Esophagus muscularis mucosa (tissue), 4 donors: ENCODE measurements at regions not wholly inside any gene's neighbourhood (a gene's known extent, or its start where the extent isn't known, plus 50 kb on each side); places are given as distances from the start of the nearest gene placed in this dataset.

Experiments
- EP300 ChIP-seq: sonication (generic); formaldehyde crosslinking; IDR thresholded peaks from one replicate; pipeline ENCODE4 v1.6.1; 2017; ENCODE audit warnings: antibody characterized with exemption
- POLR2AphosphoS5 ChIP-seq, 2 donors: sonication (generic); formaldehyde crosslinking; IDR thresholded peaks; one replicate each; pipeline ENCODE4 v1.6.1; 2017; ENCODE audit warnings: antibody characterized with exemption in 2 of 2
- TF ChIP-seq, protein P1 (sequence below), 3 experiments: fragments of 200-600 bp in 2 of 3; fragments of 450-650 bp in 1 of 3; sonication (generic) in 2 of 3; IDR thresholded peaks; one replicate each; pipeline ENCODE4 v1.5.1; 2017 to 2019; ENCODE audit warnings: antibody characterized with exemption in 3 of 3, mild to moderate bottlenecking in 2 of 3, moderate library complexity in 1 of 3

DNA sequence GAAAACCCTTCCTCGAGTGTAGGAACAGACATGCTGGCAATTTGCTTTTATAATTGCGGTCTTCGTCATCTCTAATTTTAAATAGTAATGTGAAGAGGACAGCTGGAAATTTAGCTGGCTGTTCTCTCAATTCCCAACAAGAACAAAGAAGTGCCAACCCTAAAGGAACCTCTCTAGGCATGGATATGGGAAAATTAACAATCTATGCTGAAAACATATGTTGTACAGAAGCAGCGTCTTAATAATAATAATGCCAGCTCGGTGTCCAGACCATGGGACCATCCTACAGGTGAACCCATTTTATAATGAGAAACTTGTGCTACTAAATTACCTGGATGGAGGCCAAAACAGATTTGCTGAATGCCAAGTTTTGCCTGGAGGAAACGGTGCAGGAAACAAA is 641.4 kb upstream of the MGMT start:
- TF ChIP-seq, protein P1, sequence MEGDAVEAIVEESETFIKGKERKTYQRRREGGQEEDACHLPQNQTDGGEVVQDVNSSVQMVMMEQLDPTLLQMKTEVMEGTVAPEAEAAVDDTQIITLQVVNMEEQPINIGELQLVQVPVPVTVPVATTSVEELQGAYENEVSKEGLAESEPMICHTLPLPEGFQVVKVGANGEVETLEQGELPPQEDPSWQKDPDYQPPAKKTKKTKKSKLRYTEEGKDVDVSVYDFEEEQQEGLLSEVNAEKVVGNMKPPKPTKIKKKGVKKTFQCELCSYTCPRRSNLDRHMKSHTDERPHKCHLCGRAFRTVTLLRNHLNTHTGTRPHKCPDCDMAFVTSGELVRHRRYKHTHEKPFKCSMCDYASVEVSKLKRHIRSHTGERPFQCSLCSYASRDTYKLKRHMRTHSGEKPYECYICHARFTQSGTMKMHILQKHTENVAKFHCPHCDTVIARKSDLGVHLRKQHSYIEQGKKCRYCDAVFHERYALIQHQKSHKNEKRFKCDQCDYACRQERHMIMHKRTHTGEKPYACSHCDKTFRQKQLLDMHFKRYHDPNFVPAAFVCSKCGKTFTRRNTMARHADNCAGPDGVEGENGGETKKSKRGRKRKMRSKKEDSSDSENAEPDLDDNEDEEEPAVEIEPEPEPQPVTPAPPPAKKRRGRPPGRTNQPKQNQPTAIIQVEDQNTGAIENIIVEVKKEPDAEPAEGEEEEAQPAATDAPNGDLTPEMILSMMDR (IDR thresholded peaks at IDR 0.05) = no peak
- TF ChIP-seq EP300 (no peak), POLR2AphosphoS5 (IDR thresholded peaks at IDR 0.05) (no peak)
